Liver (tissue), 8 donors: ENCODE measurements at regions not wholly inside any gene's neighbourhood (a gene's known extent, or its start where the extent isn't known, plus 50 kb on each side); places are given as distances from the start of the nearest gene placed in this dataset.

ENCODE experiments used
- DNase-seq: peaks from one replicate; pipeline ENCODE4 v3.0.0-alpha.2; 2017; ENCODE audit warnings: low spot score
- H3K27ac ChIP-seq, 2 donors: one replicate each; pipeline ENCODE4 v1.7.0; 2013; ENCODE audit warnings: inconsistent platforms in 2 of 2, low read length in 2 of 2, control low read depth in 1 of 2, low read depth in 1 of 2, mild to moderate bottlenecking in 1 of 2
- H3K27me3 ChIP-seq, 4 donors: one replicate each; pipeline versions ENCODE4 v1.6.1 to v1.7.0; 2013; ENCODE audit warnings: low read length in 3 of 4, inconsistent platforms in 1 of 4, mild to moderate bottlenecking in 1 of 4, moderate library complexity in 1 of 4; ENCODE audit not compliant: control insufficient read depth in 4 of 4, insufficient read depth in 4 of 4
- H3K36me3 ChIP-seq, 4 donors: one replicate each; pipeline versions ENCODE4 v1.6.1 to v1.7.0; 2013; ENCODE audit warnings: low read length in 3 of 4, mild to moderate bottlenecking in 3 of 4, low read depth in 1 of 4, moderate library complexity in 1 of 4; ENCODE audit not compliant: control insufficient read depth in 4 of 4, insufficient read depth in 3 of 4
- H3K4me1 ChIP-seq, 4 donors: one replicate each; pipeline versions ENCODE4 v1.6.1 to v1.7.0; 2013; ENCODE audit warnings: low read length in 3 of 4, mild to moderate bottlenecking in 3 of 4, moderate library complexity in 1 of 4; ENCODE audit not compliant: control insufficient read depth in 4 of 4, insufficient read depth in 4 of 4
- H3K4me3 ChIP-seq, 3 donors: one replicate each; pipeline versions ENCODE4 v1.6.1 to v1.7.0; 2013; ENCODE audit warnings: low read length in 3 of 3, control low read depth in 1 of 3, low read depth in 1 of 3, mild to moderate bottlenecking in 1 of 3
- H3K9ac ChIP-seq, 2 donors: one replicate each; pipeline ENCODE4 v1.7.0; 2013; ENCODE audit warnings: low read length in 2 of 2, mild to moderate bottlenecking in 2 of 2, moderate library complexity in 2 of 2, control low read depth in 1 of 2, low read depth in 1 of 2
- H3K9me3 ChIP-seq, 4 donors: one replicate each; pipeline versions ENCODE4 v1.6.1 to v1.7.0; 2013; ENCODE audit warnings: low read length in 3 of 4; ENCODE audit not compliant: control insufficient read depth in 4 of 4
- FOXA1 ChIP-seq: IDR thresholded peaks from 2 replicates; pipeline ENCODE4 v1.6.1; 2016; ENCODE audit warnings: antibody characterized with exemption
- FOXA2 ChIP-seq: IDR thresholded peaks from 2 replicates; pipeline ENCODE4 v1.6.1; 2016; ENCODE audit warnings: antibody characterized with exemption
- GABPA ChIP-seq, 2 donors: IDR thresholded peaks in 1 of 2; conservative IDR thresholded peaks in 1 of 2; 2 replicates each; pipeline ENCODE4 v1.6.1; 2016; ENCODE audit warnings: antibody characterized with exemption in 2 of 2, mild to moderate bottlenecking in 1 of 2, moderate library complexity in 1 of 2
- HNF4A ChIP-seq, 2 donors: conservative IDR thresholded peaks; 2 replicates each; pipeline ENCODE4 v1.6.1; 2016; ENCODE audit warnings: antibody characterized with exemption in 2 of 2, mild to moderate bottlenecking in 2 of 2
- JUND ChIP-seq, 2 donors: IDR thresholded peaks; 2 replicates each; pipeline ENCODE4 v1.6.1; 2016; ENCODE audit warnings: antibody characterized with exemption in 2 of 2
- NR2F2 ChIP-seq: IDR thresholded peaks from 2 replicates; pipeline ENCODE4 v1.6.1; 2016; ENCODE audit warnings: antibody characterized with exemption
- SP1 ChIP-seq: IDR thresholded peaks from 2 replicates; pipeline ENCODE4 v1.6.1; 2018; ENCODE audit warnings: antibody characterized with exemption, mild to moderate bottlenecking
- YY1 ChIP-seq: IDR thresholded peaks from 2 replicates; pipeline ENCODE4 v1.6.1; 2016; ENCODE audit warnings: antibody characterized with exemption, mild to moderate bottlenecking
- WGBS: extraction: QIAGEN DNeasy Blood & Tissue Kit; methylation state at CpG from one replicate; pipeline ENCODE4 v1.1.7; 2013; 5-methylcytosine and 5-hydroxymethylcytosine counted together
- TF ChIP-seq, protein P1 (sequence below): fragments of 150-350 bp; IDR thresholded peaks from 2 replicates; pipeline ENCODE4 v1.5.1; 2017; ENCODE audit warnings: improper control_type of control experiment, low read depth, low read length; ENCODE audit not compliant: missing input control
- TF ChIP-seq, protein P2 (sequence below): IDR thresholded peaks from 2 replicates; pipeline ENCODE4 v1.6.1; 2016; ENCODE audit warnings: antibody characterized with exemption
- TF ChIP-seq, protein P3 (sequence below): IDR thresholded peaks from 2 replicates; pipeline ENCODE4 v1.6.1; 2016; ENCODE audit warnings: antibody characterized with exemption, mild to moderate bottlenecking
- donor health status: healthy.
- donor health status: healthy.
- donor health status: healthy.
- donor health status: healthy.
- donor health status: healthy.

GRCh38 chr4:18318682-18319388, 297.3 kb upstream of the LCORL start:
- Histone ChIP-seq H3K4me1 (no peaks in the 10 kb centered on the region), H3K9ac (no peak overlapping the region), H3K27me3 (no peaks in the 10 kb centered on the region), H3K36me3 (no peaks in the 10 kb centered on the region), H3K4me3 (peak overlapping the region in 1 of 3 donors; percentile 15), H3K9me3 (no peaks in the 10 kb centered on the region), H3K27ac (no peak overlapping the region)
- no peak for DNase-seq
- peak; percentile 39 for TF ChIP-seq SP1
- TF ChIP-seq, protein P1, sequence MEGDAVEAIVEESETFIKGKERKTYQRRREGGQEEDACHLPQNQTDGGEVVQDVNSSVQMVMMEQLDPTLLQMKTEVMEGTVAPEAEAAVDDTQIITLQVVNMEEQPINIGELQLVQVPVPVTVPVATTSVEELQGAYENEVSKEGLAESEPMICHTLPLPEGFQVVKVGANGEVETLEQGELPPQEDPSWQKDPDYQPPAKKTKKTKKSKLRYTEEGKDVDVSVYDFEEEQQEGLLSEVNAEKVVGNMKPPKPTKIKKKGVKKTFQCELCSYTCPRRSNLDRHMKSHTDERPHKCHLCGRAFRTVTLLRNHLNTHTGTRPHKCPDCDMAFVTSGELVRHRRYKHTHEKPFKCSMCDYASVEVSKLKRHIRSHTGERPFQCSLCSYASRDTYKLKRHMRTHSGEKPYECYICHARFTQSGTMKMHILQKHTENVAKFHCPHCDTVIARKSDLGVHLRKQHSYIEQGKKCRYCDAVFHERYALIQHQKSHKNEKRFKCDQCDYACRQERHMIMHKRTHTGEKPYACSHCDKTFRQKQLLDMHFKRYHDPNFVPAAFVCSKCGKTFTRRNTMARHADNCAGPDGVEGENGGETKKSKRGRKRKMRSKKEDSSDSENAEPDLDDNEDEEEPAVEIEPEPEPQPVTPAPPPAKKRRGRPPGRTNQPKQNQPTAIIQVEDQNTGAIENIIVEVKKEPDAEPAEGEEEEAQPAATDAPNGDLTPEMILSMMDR = no peak
- WGBS = 25% methylated on average over 22 of the region's 22 CpGs

GRCh38 chr4:18314731-18315130, 293.2 kb upstream of the LCORL start:
- H3K4me1 ChIP-seq = no peaks in the 10 kb centered on the region
- TF ChIP-seq GABPA (IDR thresholded peaks at IDR 0.05 in 1 of 2, conservative IDR thresholded peaks at IDR 0.05 in 1 of 2) = no peak
- TF ChIP-seq HNF4A (conservative IDR thresholded peaks at IDR 0.05) = no peak
- no peak for TF ChIP-seq YY1
- TF ChIP-seq JUND (IDR thresholded peaks at IDR 0.05) = no peak
- TF ChIP-seq NR2F2 = no peak
- no peak overlapping the region for H3K9ac ChIP-seq
- no peak for DNase-seq
- H3K27me3 ChIP-seq = no peaks in the 10 kb centered on the region
- H3K27ac ChIP-seq = no peak overlapping the region
- 67% methylated on average over 3 of the region's 3 CpGs for WGBS
- no peaks in the 10 kb centered on the region for H3K9me3 ChIP-seq
- no peak overlapping the region for H3K4me3 ChIP-seq
- H3K36me3 ChIP-seq = no peaks in the 10 kb centered on the region

DNA sequence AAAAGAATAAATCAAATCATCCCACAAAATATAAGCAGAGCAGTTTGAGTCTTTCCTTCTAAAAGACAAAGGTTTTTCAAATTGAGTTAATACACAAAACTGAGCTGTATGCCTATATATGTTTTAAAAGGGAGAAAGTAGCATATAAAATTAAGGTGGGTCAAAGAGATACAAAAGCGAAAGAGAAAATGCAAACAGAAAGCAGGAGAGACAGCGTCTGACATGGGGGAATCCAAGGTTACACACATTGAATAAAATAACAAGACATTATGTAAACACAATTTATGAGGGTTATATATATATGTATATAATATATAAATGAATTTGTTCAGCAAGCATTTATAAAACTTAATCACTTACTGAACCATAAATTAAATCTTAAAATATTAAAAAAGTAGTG, 276.1 kb upstream of the LCORL start:
- TF ChIP-seq HNF4A (conservative IDR thresholded peaks at IDR 0.05) (no peak), FOXA2 (no peak), FOXA1 (no peak), NR2F2 (no peak), GABPA (IDR thresholded peaks at IDR 0.05 in 1 of 2, conservative IDR thresholded peaks at IDR 0.05 in 1 of 2) (no peak), JUND (IDR thresholded peaks at IDR 0.05) (no peak)
- TF ChIP-seq, protein P2, sequence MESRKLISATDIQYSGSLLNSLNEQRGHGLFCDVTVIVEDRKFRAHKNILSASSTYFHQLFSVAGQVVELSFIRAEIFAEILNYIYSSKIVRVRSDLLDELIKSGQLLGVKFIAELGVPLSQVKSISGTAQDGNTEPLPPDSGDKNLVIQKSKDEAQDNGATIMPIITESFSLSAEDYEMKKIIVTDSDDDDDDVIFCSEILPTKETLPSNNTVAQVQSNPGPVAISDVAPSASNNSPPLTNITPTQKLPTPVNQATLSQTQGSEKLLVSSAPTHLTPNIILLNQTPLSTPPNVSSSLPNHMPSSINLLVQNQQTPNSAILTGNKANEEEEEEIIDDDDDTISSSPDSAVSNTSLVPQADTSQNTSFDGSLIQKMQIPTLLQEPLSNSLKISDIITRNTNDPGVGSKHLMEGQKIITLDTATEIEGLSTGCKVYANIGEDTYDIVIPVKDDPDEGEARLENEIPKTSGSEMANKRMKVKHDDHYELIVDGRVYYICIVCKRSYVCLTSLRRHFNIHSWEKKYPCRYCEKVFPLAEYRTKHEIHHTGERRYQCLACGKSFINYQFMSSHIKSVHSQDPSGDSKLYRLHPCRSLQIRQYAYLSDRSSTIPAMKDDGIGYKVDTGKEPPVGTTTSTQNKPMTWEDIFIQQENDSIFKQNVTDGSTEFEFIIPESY = no peak
- TF ChIP-seq, protein P3, sequence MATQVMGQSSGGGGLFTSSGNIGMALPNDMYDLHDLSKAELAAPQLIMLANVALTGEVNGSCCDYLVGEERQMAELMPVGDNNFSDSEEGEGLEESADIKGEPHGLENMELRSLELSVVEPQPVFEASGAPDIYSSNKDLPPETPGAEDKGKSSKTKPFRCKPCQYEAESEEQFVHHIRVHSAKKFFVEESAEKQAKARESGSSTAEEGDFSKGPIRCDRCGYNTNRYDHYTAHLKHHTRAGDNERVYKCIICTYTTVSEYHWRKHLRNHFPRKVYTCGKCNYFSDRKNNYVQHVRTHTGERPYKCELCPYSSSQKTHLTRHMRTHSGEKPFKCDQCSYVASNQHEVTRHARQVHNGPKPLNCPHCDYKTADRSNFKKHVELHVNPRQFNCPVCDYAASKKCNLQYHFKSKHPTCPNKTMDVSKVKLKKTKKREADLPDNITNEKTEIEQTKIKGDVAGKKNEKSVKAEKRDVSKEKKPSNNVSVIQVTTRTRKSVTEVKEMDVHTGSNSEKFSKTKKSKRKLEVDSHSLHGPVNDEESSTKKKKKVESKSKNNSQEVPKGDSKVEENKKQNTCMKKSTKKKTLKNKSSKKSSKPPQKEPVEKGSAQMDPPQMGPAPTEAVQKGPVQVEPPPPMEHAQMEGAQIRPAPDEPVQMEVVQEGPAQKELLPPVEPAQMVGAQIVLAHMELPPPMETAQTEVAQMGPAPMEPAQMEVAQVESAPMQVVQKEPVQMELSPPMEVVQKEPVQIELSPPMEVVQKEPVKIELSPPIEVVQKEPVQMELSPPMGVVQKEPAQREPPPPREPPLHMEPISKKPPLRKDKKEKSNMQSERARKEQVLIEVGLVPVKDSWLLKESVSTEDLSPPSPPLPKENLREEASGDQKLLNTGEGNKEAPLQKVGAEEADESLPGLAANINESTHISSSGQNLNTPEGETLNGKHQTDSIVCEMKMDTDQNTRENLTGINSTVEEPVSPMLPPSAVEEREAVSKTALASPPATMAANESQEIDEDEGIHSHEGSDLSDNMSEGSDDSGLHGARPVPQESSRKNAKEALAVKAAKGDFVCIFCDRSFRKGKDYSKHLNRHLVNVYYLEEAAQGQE = no peak
- TF ChIP-seq, protein P1 = no peak
- H3K9ac ChIP-seq = no peak overlapping the region
- WGBS = 61% methylated on average over 2 of the region's 2 CpGs
- no peaks in the 10 kb centered on the region for H3K4me1 ChIP-seq
- no peaks in the 10 kb centered on the region for H3K36me3 ChIP-seq
- DNase-seq = no peak
- H3K4me3 ChIP-seq = no peak overlapping the region
- H3K9me3 ChIP-seq = no peaks in the 10 kb centered on the region
- H3K27me3 ChIP-seq = no peaks in the 10 kb centered on the region
- H3K27ac ChIP-seq = no peak overlapping the region
